GM19328 (cell line): ENCODE measurements at regions not wholly inside any gene's neighbourhood (a gene's known extent, or its start where the extent isn't known, plus 50 kb on each side); places are given as distances from the start of the nearest gene placed in this dataset.
"Not testable (repeated sequence)": the region's sequence is repeated elsewhere in the genome, so short reads cannot be mapped to it uniquely, and the experiment has no call there.

Source experiments
- ATAC-seq: cut with Tn5 transposase; IDR thresholded peaks from one replicate; pipeline ENCODE4 v1.9.1; 2021; ENCODE audit warnings: mild to moderate bottlenecking, moderate library complexity; ENCODE audit not compliant: unreplicated experiment

GRCh38 chr7:142447762-142448161, 189.9 kb upstream of the PRSS58 start:
- ATAC-seq: no peak

GRCh38 chr7:142445019-142445686, 187.3 kb upstream of the PRSS58 start:
- no peak for ATAC-seq

- no peak for ATAC-seq
These were observed 185.6 kb upstream of the PRSS58 start for GRCh38 chr7:142443216-142444010.

- ATAC-seq: no peak
These were observed 184.5 kb upstream of the PRSS58 start for GRCh38 chr7:142442396-142442795.

- no peak for ATAC-seq
These were observed 183.1 kb upstream of the PRSS58 start for GRCh38 chr7:142440906-142441411.

GRCh38 chr7:142440219-142440905, 182.5 kb upstream of the PRSS58 start:
- no peak for ATAC-seq

- no peak for ATAC-seq
These were observed 181.9 kb upstream of the PRSS58 start for GRCh38 chr7:142439739-142440138.

GRCh38 chr7:142438923-142439515, 181.2 kb upstream of the PRSS58 start:
- ATAC-seq: no peak

DNA sequence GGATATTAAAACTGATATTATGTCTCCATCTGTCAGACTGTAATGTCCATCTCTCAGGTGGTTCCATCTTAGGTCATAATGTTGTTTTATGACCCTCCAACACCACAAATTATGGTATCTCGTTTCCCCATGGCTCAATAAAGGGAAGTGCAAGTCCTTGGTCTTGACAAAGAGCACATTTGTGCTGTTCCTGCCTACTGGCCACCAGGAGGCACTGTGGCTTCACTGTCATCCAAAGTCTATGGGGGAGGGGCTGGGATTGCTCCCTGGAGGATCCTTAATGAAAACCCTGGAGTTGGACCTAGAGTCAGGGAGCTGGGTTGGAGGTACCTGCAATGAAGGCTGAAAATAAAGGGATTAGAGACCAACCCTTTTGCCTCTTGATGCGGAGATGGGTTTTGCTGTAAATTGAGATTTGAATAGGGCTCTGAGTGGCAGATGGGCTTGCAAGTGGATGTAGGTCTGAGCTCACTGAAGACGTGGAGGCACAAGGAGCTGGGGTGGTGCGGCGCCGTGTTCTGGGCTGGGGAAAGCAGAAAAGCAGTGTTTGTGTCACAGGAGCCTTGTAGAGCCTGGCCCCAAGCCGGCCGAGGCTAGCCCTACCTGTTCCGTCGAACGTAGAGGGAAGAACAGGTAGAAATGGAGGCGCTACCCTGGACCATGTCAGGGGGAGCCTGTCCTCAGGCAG, 180.5 kb upstream of the PRSS58 start:
- no peak for ATAC-seq

GRCh38 chr7:142437741-142438140, 179.9 kb upstream of the PRSS58 start:
- no peak for ATAC-seq

DNA sequence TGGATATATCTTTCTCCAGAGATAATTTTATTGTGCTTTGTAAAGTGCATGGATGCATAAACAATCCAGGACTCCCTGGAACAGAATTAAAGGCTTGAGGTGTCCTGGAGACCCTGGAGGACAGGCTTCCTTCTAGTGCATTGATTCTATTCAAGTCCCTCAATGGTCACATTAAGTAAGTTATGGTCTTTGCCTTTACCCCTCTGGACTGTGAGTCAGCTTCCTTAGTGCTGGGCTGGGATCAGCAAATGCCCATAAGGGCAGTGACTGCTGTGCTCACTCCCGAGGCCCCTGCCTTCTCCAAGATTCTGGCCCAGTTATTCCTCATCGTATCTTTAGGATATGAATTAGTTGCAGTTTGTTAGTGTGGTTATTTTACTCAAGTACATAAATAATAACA, 178.7 kb upstream of the PRSS58 start:
- no peak for ATAC-seq

DNA sequence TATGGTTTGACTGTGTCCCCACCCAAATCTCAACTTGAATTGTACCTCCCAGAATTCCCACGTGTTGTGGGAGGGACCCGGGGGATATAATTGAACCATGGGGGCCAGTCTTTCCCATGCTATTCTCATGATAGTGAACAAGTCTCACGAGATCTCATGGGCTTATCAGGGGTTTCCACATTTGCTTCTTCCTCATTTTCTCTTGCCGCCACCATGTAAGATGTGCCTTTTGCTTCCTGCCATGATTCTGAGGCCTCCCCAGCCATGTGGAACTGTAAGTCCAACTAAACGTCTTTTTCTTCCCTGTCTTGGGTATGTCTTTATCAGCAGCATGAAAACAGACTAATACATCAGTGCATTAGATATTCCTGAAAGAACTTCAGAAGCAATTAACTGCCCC, 177.7 kb upstream of the PRSS58 start:
- not testable (repeated sequence) for ATAC-seq

- no peak for ATAC-seq
These were observed 176.9 kb upstream of the PRSS58 start for GRCh38 chr7:142434666-142435167.

DNA sequence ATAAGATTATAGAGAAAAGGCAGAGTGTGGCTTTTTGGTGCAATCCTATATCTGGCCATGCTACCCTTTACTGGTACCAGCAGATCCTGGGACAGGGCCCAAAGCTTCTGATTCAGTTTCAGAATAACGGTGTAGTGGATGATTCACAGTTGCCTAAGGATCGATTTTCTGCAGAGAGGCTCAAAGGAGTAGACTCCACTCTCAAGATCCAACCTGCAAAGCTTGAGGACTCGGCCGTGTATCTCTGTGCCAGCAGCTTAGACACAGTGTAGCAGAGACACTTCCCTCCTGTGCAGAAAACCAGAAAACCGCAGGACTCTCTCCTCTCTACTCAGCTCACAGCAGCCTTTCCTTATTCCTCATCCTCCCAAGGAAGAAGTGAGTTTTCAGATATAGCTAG, 176.3 kb upstream of the PRSS58 start:
- not testable (repeated sequence) for ATAC-seq

- ATAC-seq: no peak
These were observed 174.5 kb upstream of the PRSS58 start for GRCh38 chr7:142432377-142432776.

DNA sequence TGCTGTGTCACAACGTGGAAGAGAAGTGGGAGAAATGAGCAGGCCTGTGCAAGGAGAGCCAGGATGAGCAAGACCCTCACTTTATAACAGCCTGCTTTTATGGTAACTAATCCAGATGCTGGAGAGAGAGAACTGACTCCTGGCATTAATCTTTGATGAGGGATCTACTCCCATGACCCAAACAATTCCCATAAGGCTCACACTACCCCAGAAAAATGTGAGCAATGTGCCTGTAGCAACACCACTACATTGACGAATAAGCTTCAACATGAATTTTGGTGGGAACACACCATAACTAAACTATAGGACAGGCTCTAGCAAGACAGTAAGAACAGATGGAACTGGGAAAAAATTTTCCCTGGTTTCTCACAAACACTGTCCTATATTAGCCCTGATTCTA, 173.6 kb upstream of the PRSS58 start:
- no peak for ATAC-seq

DNA sequence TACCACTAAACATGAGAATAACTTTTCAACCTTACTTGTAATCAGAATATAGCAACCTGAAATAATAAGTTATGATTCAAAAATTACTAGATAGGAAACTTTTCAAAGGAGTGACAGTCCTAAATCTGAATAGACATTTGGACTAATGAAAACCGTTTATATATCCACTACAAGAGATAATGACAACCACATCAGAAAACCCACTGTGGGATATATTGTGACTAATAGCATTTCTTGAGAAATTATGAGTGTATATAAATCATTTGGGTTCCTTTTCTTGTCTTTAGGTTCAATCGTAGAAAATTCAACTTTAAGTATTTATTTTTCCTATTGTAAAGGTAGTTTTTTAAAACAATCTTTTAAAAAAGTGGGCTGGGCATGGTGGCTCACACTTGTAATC, 170.2 kb upstream of the PRSS58 start:
- no peak for ATAC-seq

- ATAC-seq: no peak
These were observed 167.4 kb upstream of the PRSS58 start for GRCh38 chr7:142425281-142425680.

DNA sequence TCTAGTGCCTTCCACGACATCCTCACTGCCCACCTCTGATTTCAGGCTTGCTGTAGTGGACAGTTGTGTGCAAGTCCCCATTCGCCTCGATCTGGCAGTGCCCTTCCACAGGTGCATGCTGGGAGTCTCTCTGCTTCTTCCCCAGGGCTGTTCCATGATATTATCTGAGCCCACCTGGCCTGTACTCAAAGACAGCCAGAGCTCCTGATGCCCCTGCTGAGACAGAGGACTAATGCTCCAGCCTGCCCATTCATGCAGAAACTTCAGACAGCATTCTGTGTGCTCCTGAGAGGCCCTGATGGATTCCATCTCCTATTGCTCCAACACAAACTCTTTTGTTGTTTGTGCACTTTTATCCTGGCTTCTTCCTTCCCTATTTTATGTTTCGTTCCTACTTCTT, 164.8 kb upstream of the PRSS58 start:
- ATAC-seq: no peak

DNA sequence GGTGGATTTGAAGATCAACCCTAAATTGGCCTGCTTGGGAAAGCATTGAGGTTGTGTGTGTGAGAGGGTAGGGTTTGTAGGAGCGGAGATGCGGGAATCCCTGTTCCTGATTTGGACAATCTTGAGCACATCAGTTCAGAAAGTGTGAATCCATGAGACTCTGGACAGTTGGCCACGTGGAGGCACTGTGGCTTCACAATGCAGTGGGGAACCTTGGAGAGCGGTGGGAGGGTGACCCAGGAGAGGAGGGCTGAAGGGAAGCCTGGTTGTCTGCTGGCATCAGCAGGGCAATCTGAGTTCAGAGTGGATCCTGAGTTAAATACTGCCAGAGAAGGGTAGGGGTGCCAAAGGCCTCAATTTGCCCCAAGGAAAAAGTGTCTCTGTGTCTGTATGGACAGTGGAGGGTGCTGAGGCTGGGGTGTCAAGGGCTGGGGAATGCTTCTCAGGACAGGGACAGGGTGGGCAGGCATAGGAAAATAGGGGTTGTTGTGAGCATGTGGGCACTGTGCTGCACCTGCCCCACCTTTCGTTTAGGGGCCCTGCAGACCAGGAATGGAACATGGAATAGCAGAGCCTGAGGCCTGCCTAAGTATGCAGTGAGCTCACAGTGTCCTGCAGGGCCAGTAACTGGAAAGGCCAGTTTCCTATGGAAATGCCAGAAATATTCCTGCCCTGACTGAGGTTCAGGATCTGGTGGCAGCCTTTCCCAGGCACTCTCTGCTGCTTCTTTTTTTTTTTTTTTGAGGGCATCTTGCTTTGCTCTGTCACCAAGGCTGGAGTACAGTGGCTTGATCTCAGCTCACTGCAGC, 162.9 kb upstream of the PRSS58 start:
- no peak for ATAC-seq
